ENCODE measurements at regions not wholly inside any gene's neighbourhood (a gene's known extent, or its start where the extent isn't known, plus 50 kb on each side); places are given as distances from the start of the nearest gene placed in this dataset.

- TF ChIP-seq CTCF (IDR thresholded peaks at IDR 0.05; ENCODE audit: borderline replicate concordance, extremely low read depth, low read length, poor library complexity, severe bottlenecking) (no peak), EZH2 (IDR thresholded peaks at IDR 0.05; ENCODE audit: borderline replicate concordance, low read depth, low read length, severe bottlenecking) (no peak)
These were observed 101.8 kb downstream of the FOXL1 start for GRCh38 chr16:86680162-86680561.
